ENCODE measurements at regions not wholly inside any gene's neighbourhood (a gene's known extent, or its start where the extent isn't known, plus 50 kb on each side); places are given as distances from the start of the nearest gene placed in this dataset.

GRCh38 chr2:164030623-164031022, 294.8 kb upstream of the FIGN start:
- no peak for DNase-seq

- DNase-seq, result no peak
Observed at GRCh38 chr2:164028814-164029534, 293.2 kb upstream of the FIGN start.

GRCh38 chr2:164024396-164024795, 288.6 kb upstream of the FIGN start:
- DNase-seq, result no peak

GRCh38 chr2:164023896-164024295, 288.1 kb upstream of the FIGN start:
- DNase-seq, result peak in 6 of 58 donors; percentile 2 to 24 (median 6)

- DNase-seq, result no peak
Observed at GRCh38 chr2:164015328-164016123, 279.7 kb upstream of the FIGN start.

GRCh38 chr2:164014791-164015190, 279.0 kb upstream of the FIGN start:
- no peak for DNase-seq

GRCh38 chr2:164014068-164014731, 278.4 kb upstream of the FIGN start:
- DNase-seq, result peak in 41 of 58 donors; percentile 3 to 89 (median 41)

GRCh38 chr2:164012581-164012980, 276.8 kb upstream of the FIGN start:
- DNase-seq, result no peak

GRCh38 chr2:164009756-164010337, 274.0 kb upstream of the FIGN start:
- DNase-seq, result peak in 17 of 58 donors; percentile 1 to 67 (median 8)

GRCh38 chr2:164008752-164009151, 272.9 kb upstream of the FIGN start:
- no peak for DNase-seq

- no peak for DNase-seq
Observed at GRCh38 chr2:164006704-164007103, 270.9 kb upstream of the FIGN start.

- DNase-seq, result no peak
Observed at GRCh38 chr2:164000176-164000575, 264.4 kb upstream of the FIGN start.

- DNase-seq, result no peak
Observed at GRCh38 chr2:163997466-163997865, 261.7 kb upstream of the FIGN start.

- no peak for DNase-seq
Observed at GRCh38 chr2:163990541-163990940, 254.7 kb upstream of the FIGN start.

GRCh38 chr2:163990101-163990500, 254.3 kb upstream of the FIGN start:
- DNase-seq, result no peak

GRCh38 chr2:163987175-163987940, 251.6 kb upstream of the FIGN start:
- no peak for DNase-seq

GRCh38 chr2:163984986-163985385, 249.2 kb upstream of the FIGN start:
- no peak for DNase-seq

GRCh38 chr2:163983911-163984310, 248.1 kb upstream of the FIGN start:
- no peak for DNase-seq

GRCh38 chr2:163982938-163983337, 247.1 kb upstream of the FIGN start:
- DNase-seq, result no peak

GRCh38 chr2:163974766-163975165, 239.0 kb upstream of the FIGN start:
- no peak for DNase-seq

Data from anterior cingulate cortex (tissue), 58 donors.